ENCODE measurements at regions not wholly inside any gene's neighbourhood (a gene's known extent, or its start where the extent isn't known, plus 50 kb on each side); places are given as distances from the start of the nearest gene placed in this dataset.

- TF ChIP-seq STAT6 (CRISPR knock-in tag; conservative IDR thresholded peaks at IDR 0.05; ENCODE audit: low read depth) (no peak), ZSCAN18 (CRISPR knock-in tag; IDR thresholded peaks at IDR 0.05) (no peak), ATF2 (CRISPR knock-in tag; IDR thresholded peaks at IDR 0.05; ENCODE audit: borderline replicate concordance, low read depth) (no peak), NR3C1 (CRISPR knock-in tag; conservative IDR thresholded peaks at IDR 0.05; ENCODE audit: low read depth) (no peak), ZNF281 (CRISPR knock-in tag; IDR thresholded peaks at IDR 0.05) (no peak), CREB1 (CRISPR knock-in tag; IDR thresholded peaks at IDR 0.05) (no peak), CREM (CRISPR knock-in tag; IDR thresholded peaks at IDR 0.05) (no peak)
These were observed 64.1 kb upstream of the ATXN3L start (continued) for GRCh38 chrX:13383907-13384306.

GRCh38 chrX:13381514-13381913 is 61.7 kb upstream of the ATXN3L start:
- POLR2A ChIA-PET = no interaction called here
- ATAC-seq = no peak
- H3K4me3 Mint-ChIP-seq = no peak overlapping the region
- no peaks in the 10 kb centered on the region for H3K9me3 Mint-ChIP-seq
- no peak overlapping the region for H3K27ac Mint-ChIP-seq
- H3K36me3 Mint-ChIP-seq = no peaks in the 10 kb centered on the region
- H3K4me1 Mint-ChIP-seq = peaks cover 27% of the 10 kb centered on the region
- DNase-seq (ENCODE audit: low spot score) = no peak
- TF ChIP-seq PRRX2 (CRISPR knock-in tag; IDR thresholded peaks at IDR 0.05) = no peak
- no peak for TF ChIP-seq HMGXB4 (CRISPR knock-in tag; IDR thresholded peaks at IDR 0.05)
- TF ChIP-seq NR2C2 (CRISPR knock-in tag; IDR thresholded peaks at IDR 0.05) = no peak
- TF ChIP-seq SP1 (CRISPR knock-in tag; conservative IDR thresholded peaks at IDR 0.05) = no peak
- no peak for TF ChIP-seq ZBTB43 (CRISPR knock-in tag; IDR thresholded peaks at IDR 0.05)
- no peak for TF ChIP-seq GTF2I (CRISPR knock-in tag; conservative IDR thresholded peaks at IDR 0.05)
- TF ChIP-seq E2F1 (CRISPR knock-in tag; IDR thresholded peaks at IDR 0.05) = no peak
- no peak for TF ChIP-seq GRHL2 (CRISPR knock-in tag; IDR thresholded peaks at IDR 0.05; ENCODE audit: insufficient replicate concordance, severe bottlenecking)
- no peak for TF ChIP-seq FOXP1 (CRISPR knock-in tag; IDR thresholded peaks at IDR 0.05; ENCODE audit: borderline replicate concordance)
- H3K27me3 Mint-ChIP-seq (ENCODE audit: low read depth) = no peaks in the 10 kb centered on the region
- CTCF ChIA-PET = no interaction called here
